ENCODE measurements at regions not wholly inside any gene's neighbourhood (a gene's known extent, or its start where the extent isn't known, plus 50 kb on each side); places are given as distances from the start of the nearest gene placed in this dataset.

- TF ChIP-seq POLR2A (IDR thresholded peaks at IDR 0.05; ENCODE audit: low read depth, low read length) (no peak), POLR2AphosphoS5 (IDR thresholded peaks at IDR 0.05; ENCODE audit: low read depth, low read length) (no peak), TAF1 (IDR thresholded peaks at IDR 0.05; ENCODE audit: borderline replicate concordance, low read depth, low read length) (no peak)
Measured at GRCh38 chr11:92685049-92685448, 284.4 kb upstream of the MTNR1B start.
